GM10266 (cell line): ENCODE measurements at regions not wholly inside any gene's neighbourhood (a gene's known extent, or its start where the extent isn't known, plus 50 kb on each side); places are given as distances from the start of the nearest gene placed in this dataset.

Experiments used
- DNase-seq: peaks from one replicate; pipeline ENCODE4 v3.0.0; 2012; ENCODE audit errors: extremely low spot score
- TF ChIP-seq, protein P1 (sequence below): IDR thresholded peaks from 2 replicates; pipeline ENCODE4 v1.5.1; 2012; ENCODE audit warnings: mild to moderate bottlenecking, low read depth; ENCODE audit not compliant: control insufficient read depth, insufficient read depth; ENCODE audit errors: missing control alignments

DNA sequence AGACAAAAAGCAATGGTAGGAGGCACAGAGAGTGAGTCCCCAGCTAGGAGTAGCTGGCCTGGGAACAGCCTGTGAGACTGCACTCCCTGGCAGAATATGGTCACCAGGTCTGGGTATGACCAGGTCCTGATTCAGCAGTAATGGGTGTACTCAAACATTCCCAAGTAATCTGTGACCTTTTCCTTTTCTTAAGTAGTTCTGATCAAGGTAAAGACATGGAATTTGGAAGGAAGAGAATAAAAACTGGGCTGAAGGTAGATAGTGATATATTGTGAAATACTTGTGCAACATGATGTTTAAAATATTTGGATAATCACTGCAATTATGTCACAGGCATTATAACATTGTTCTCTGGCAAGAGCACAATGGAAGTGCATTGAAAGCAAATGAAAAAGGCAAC is 147.2 kb upstream of the DPYD start:
- TF ChIP-seq, protein P1, sequence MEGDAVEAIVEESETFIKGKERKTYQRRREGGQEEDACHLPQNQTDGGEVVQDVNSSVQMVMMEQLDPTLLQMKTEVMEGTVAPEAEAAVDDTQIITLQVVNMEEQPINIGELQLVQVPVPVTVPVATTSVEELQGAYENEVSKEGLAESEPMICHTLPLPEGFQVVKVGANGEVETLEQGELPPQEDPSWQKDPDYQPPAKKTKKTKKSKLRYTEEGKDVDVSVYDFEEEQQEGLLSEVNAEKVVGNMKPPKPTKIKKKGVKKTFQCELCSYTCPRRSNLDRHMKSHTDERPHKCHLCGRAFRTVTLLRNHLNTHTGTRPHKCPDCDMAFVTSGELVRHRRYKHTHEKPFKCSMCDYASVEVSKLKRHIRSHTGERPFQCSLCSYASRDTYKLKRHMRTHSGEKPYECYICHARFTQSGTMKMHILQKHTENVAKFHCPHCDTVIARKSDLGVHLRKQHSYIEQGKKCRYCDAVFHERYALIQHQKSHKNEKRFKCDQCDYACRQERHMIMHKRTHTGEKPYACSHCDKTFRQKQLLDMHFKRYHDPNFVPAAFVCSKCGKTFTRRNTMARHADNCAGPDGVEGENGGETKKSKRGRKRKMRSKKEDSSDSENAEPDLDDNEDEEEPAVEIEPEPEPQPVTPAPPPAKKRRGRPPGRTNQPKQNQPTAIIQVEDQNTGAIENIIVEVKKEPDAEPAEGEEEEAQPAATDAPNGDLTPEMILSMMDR: no peak
- no peak for DNase-seq

DNA sequence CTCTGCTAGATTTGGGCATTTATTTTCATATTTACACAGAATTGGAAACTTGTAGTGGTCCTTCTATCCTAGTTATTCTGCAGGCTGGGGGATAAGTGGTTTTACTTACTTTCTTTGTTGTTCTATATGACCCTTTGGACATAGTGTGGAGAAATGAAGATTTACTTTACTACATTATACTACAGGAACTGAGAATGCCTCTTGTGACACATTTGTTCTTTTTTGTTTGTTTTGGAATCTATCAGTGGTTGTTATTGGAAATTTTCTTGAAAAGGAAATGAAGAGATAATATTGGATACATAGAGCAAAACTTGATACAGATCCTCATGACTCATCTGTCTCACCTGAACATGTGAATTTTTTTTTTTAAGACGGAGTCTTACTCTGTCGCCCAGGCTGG is 146.1 kb upstream of the DPYD start:
- no peak for DNase-seq
- TF ChIP-seq, protein P1: no peak

DNA sequence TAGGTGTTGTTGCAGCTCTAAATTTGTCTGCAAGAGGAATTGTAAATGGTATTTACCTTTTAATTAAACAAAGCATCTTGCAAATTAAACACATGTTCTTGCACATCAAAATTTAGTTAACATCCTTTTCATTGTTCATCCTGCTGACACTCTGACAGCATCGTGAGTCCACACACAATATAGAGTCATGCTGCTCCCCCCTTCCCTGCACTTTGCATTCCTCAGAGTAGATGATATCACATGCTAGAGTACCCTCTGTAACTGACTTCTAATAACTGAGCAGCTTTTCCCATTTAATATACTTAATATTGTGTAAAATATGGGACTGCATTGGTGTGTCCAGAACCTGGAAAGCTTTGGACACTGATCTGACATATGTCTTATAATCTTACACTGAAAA is 138.8 kb upstream of the DPYD start:
- DNase-seq: no peak
- TF ChIP-seq, protein P1: no peak

DNA sequence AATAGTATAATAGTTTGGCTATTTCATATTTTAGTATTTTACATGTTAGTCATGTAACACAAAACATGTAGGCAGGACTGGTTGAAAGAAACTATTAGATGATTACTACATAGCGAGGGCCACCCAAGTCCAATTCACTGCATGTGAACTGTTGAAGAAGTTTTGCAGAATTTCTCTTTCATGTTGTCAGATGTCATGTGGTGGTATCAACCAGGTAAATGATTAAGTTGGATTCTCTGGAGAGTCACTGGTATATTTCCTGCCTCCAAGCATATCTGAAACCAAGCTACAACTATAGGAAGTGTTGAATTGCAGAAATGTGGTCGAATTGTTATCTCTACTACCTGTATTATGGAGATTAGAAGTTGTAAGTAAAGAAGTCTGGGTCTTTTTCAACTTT is 137.8 kb upstream of the DPYD start:
- no peak for DNase-seq
- TF ChIP-seq, protein P1: no peak

DNA sequence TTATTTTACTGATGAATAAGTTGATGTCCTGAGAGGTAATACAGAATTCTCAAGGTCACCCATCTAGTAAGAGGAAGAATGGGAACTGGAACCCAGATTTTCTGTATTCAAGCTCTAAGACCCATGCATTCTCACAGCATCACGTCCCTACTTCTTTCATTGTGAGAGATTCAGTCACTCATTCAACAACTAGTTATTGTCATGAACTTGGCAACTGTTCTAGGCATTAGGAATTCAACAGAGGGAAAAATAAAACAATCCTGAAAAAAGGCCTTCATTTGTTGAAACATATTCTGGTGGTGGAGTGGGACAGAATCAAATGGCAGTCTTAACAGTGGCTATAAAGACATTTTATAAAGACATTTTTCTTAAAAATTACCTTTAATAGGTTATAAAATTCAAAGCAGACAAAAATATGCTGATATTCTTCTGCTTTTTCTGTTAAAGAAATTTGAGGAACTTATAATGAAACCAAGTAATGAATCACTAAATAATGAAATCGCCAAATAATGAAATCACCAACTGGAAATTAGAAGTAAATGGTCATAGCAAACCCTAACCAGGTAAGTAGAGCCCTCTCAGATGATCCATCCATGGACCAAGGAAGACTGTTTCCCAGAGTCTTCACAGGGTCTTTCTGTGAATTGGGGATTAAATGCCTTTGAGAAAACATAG is 136.5 kb upstream of the DPYD start:
- no peak for DNase-seq
- TF ChIP-seq, protein P1: no peak

DNA sequence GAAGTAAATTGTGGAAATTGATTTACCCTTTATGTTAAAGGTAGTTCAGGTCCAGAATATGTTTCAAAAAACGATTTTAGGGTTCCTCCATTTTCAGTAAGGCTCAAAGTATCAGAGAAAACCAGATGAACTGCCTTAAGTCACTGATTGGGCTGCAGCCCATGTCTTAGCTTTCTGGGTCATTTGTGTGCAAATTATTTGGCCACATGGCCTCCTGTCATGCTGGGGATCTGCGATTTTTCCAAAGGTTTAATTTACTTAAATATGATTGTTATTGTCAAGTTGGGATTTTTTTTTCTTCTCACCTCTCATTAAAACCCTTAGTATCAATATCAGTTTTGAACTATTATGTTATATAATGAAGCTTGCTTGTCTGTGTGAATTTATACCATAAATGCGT is 135.9 kb upstream of the DPYD start:
- DNase-seq: no peak
- TF ChIP-seq, protein P1: no peak

DNA sequence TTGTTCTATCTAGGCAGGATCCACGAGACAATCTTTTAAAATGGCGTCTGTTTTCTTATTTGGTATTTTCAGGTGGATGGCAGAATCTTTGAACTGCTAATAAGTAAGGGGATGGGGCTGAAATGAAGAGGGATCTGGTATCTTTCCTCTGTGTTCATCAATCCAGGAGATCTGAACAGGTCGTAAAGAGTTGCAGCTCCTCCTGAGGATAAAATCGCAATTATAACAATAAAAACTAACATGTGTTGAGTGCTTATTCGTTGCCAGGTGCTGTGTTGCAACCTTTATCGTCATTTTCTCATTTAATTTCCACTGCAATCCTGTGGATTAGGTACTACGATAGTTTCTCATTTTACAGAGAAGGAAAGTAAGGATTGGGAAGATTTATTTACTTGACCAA is 134.6 kb upstream of the DPYD start:
- TF ChIP-seq, protein P1: no peak
- no peak for DNase-seq
